Smooth muscle cell (in vitro differentiated cells): ENCODE measurements at regions not wholly inside any gene's neighbourhood (a gene's known extent, or its start where the extent isn't known, plus 50 kb on each side); places are given as distances from the start of the nearest gene placed in this dataset.

Experiments
- DNase-seq: peaks from one replicate; lab custom pipeline; 2025; ENCODE audit not compliant: unreplicated experiment; lab: John Stamatoyannopoulos, UW
- H2AFZ ChIP-seq: fragments of 200-600 bp; sonication (generic); 2 replicates; pipeline ENCODE4 v1.6.0; 2016; ENCODE audit warnings: antibody characterized with exemption, low read depth, mild to moderate bottlenecking
- H3F3A ChIP-seq: fragments of 200-600 bp; sonication (generic); 2 replicates; pipeline ENCODE4 v1.6.0; 2017; ENCODE audit warnings: antibody characterized with exemption, low read depth
- H3K27ac ChIP-seq: fragments of 200-600 bp; sonication (generic); 2 replicates; pipeline ENCODE4 v1.5.1; 2016; ENCODE audit warnings: low read depth, mild to moderate bottlenecking
- H3K27me3 ChIP-seq: fragments of 200-600 bp; sonication (generic); 2 replicates; pipeline ENCODE4 v1.6.1; 2016; ENCODE audit warnings: low read depth, mild to moderate bottlenecking
- H3K36me3 ChIP-seq: fragments of 200-600 bp; sonication (generic); 2 replicates; pipeline ENCODE4 v1.5.1; 2016; ENCODE audit warnings: low read depth
- H3K4me1 ChIP-seq: fragments of 200-600 bp; sonication (generic); 2 replicates; pipeline ENCODE4 v1.5.1; 2016; ENCODE audit warnings: low read depth
- H3K4me2 ChIP-seq: fragments of 200-600 bp; sonication (generic); 2 replicates; pipeline ENCODE4 v1.6.0; 2016; ENCODE audit warnings: mild to moderate bottlenecking
- H3K4me3 ChIP-seq: fragments of 200-600 bp; sonication (generic); 2 replicates; pipeline ENCODE4 v1.5.1; 2016; ENCODE audit warnings: mild to moderate bottlenecking
- H3K79me2 ChIP-seq: fragments of 200-600 bp; sonication (generic); 2 replicates; pipeline ENCODE4 v1.6.0; 2016; ENCODE audit warnings: low read depth, mild to moderate bottlenecking
- H3K9ac ChIP-seq: fragments of 200-600 bp; sonication (generic); 2 replicates; pipeline ENCODE4 v1.6.0; 2016; ENCODE audit warnings: low read depth
- H3K9me3 ChIP-seq: fragments of 200-600 bp; sonication (generic); replicated peaks from 2 replicates; pipeline ENCODE4 v1.5.1; 2016; ENCODE audit warnings: low read depth
- H4K20me1 ChIP-seq: fragments of 200-600 bp; sonication (generic); 2 replicates; pipeline ENCODE4 v1.6.0; 2016; ENCODE audit warnings: low read depth
- CTCF ChIP-seq: fragments of 200-600 bp; sonication (generic); IDR thresholded peaks from 2 replicates; pipeline ENCODE4 v1.5.1; 2017; ENCODE audit warnings: borderline replicate concordance, mild to moderate bottlenecking, antibody characterized with exemption; ENCODE audit not compliant: insufficient read depth, poor library complexity, severe bottlenecking
- WGBS: methylation state at CpG from one replicate; pipeline ENCODE4 v1.1.7; 2016; ENCODE audit warnings: low lambda C conversion rate; 5-methylcytosine and 5-hydroxymethylcytosine counted together

- H3K79me2 ChIP-seq, result no peaks in the 10 kb centered on the region
- H3K27me3 ChIP-seq, result no peaks in the 10 kb centered on the region
- no peak for TF ChIP-seq CTCF
- no peaks in the 10 kb centered on the region for H3K36me3 ChIP-seq
- no peaks in the 10 kb centered on the region for H3K9me3 ChIP-seq
- 70% methylated on average over 17 of the region's 17 CpGs for WGBS
- no peak overlapping the region for H2AFZ ChIP-seq
- DNase-seq, result no peak
- no peak overlapping the region for H3K4me2 ChIP-seq
- no peaks in the 10 kb centered on the region for H3F3A ChIP-seq
- H4K20me1 ChIP-seq, result no peaks in the 10 kb centered on the region
- no peaks in the 10 kb centered on the region for H3K4me1 ChIP-seq
- H3K9ac ChIP-seq, result no peak overlapping the region
- no peak overlapping the region for H3K27ac ChIP-seq
- no peak overlapping the region for H3K4me3 ChIP-seq
Observed at GRCh38 chr4:4687935-4688727, 146.3 kb upstream of the STX18 start.

GRCh38 chr4:4687100-4687499 lies 145.3 kb upstream of the STX18 start:
- no peak overlapping the region for H3K4me2 ChIP-seq
- H3K79me2 ChIP-seq, result no peaks in the 10 kb centered on the region
- H3K27me3 ChIP-seq, result no peaks in the 10 kb centered on the region
- no peak for DNase-seq
- no peaks in the 10 kb centered on the region for H4K20me1 ChIP-seq
- H3K4me3 ChIP-seq, result no peak overlapping the region
- no peaks in the 10 kb centered on the region for H3K9me3 ChIP-seq
- WGBS, result 94% methylated on average over 4 of the region's 4 CpGs
- H3K4me1 ChIP-seq, result no peaks in the 10 kb centered on the region
- H3K36me3 ChIP-seq, result no peaks in the 10 kb centered on the region
- no peak overlapping the region for H3K27ac ChIP-seq
- no peak overlapping the region for H3K9ac ChIP-seq
- H2AFZ ChIP-seq, result no peak overlapping the region
- H3F3A ChIP-seq, result no peaks in the 10 kb centered on the region
- no peak for TF ChIP-seq CTCF

GRCh38 chr4:4685810-4686795 lies 144.3 kb upstream of the STX18 start:
- Histone ChIP-seq H3K36me3 (no peaks in the 10 kb centered on the region), H4K20me1 (no peaks in the 10 kb centered on the region), H3K79me2 (no peaks in the 10 kb centered on the region), H3K4me2 (no peak overlapping the region), H3K9ac (no peak overlapping the region), H3K9me3 (no peaks in the 10 kb centered on the region), H3K4me3 (no peak overlapping the region), H2AFZ (no peak overlapping the region), H3K27ac (no peak overlapping the region), H3K4me1 (no peaks in the 10 kb centered on the region), H3F3A (no peaks in the 10 kb centered on the region), H3K27me3 (no peaks in the 10 kb centered on the region)
- no peak for TF ChIP-seq CTCF
- DNase-seq, result no peak
- WGBS, result 74% methylated on average over 10 of the region's 10 CpGs
